GM19328 (cell line): ENCODE measurements at regions not wholly inside any gene's neighbourhood (a gene's known extent, or its start where the extent isn't known, plus 50 kb on each side); places are given as distances from the start of the nearest gene placed in this dataset.

ENCODE experiments used
- ATAC-seq: cut with Tn5 transposase; IDR thresholded peaks from one replicate; pipeline ENCODE4 v1.9.1; 2021; ENCODE audit warnings: mild to moderate bottlenecking, moderate library complexity; ENCODE audit not compliant: unreplicated experiment

- no peak for ATAC-seq
These were observed 130.1 kb downstream of the C9orf50 start for GRCh38 chr9:129490583-129491486.

- no peak for ATAC-seq
These were observed 130.9 kb downstream of the C9orf50 start for GRCh38 chr9:129489838-129490582.

GRCh38 chr9:129487658-129488483 is 133.0 kb downstream of the C9orf50 start:
- ATAC-seq = no peak

- no peak for ATAC-seq
These were observed 133.9 kb downstream of the C9orf50 start for GRCh38 chr9:129486756-129487657.

- ATAC-seq = no peak
These were observed 135.6 kb downstream of the C9orf50 start for GRCh38 chr9:129485145-129485774.

GRCh38 chr9:129484352-129485000 is 136.4 kb downstream of the C9orf50 start:
- ATAC-seq = no peak

GRCh38 chr9:129483415-129484351 is 137.2 kb downstream of the C9orf50 start:
- no peak for ATAC-seq

GRCh38 chr9:129482521-129483414 is 138.1 kb downstream of the C9orf50 start:
- ATAC-seq = no peak

GRCh38 chr9:129481810-129482511 is 138.9 kb downstream of the C9orf50 start:
- ATAC-seq = no peak

GRCh38 chr9:129481424-129481809 is 139.5 kb downstream of the C9orf50 start:
- ATAC-seq = no peak

GRCh38 chr9:129480745-129481144 is 140.2 kb downstream of the C9orf50 start:
- no peak for ATAC-seq

- no peak for ATAC-seq
These were observed 140.7 kb downstream of the C9orf50 start for GRCh38 chr9:129480227-129480626.

GRCh38 chr9:129479631-129480011 is 141.3 kb downstream of the C9orf50 start:
- no peak for ATAC-seq

- no peak for ATAC-seq
These were observed 141.8 kb downstream of the C9orf50 start for GRCh38 chr9:129478961-129479630.

- no peak for ATAC-seq
These were observed 142.4 kb downstream of the C9orf50 start for GRCh38 chr9:129478461-129478860.
